OCI-LY1 (cell line): ENCODE measurements at regions not wholly inside any gene's neighbourhood (a gene's known extent, or its start where the extent isn't known, plus 50 kb on each side); places are given as distances from the start of the nearest gene placed in this dataset.

Experiments
- EZH2 ChIP-seq: fragments of 200-600 bp; sonication (generic), shearing (Covaris generic); IDR thresholded peaks from 2 replicates; pipeline ENCODE4 v1.8.0; 2017; ENCODE audit warnings: borderline replicate concordance, mixed run types, mild to moderate bottlenecking, antibody characterized with exemption, low read length, moderate library complexity, mixed read lengths
- TF ChIP-seq, protein P1 (sequence below): fragments of 200-600 bp; sonication (generic), shearing (Covaris generic); IDR thresholded peaks from 2 replicates; pipeline ENCODE4 v1.5.1; 2017; ENCODE audit warnings: mild to moderate bottlenecking, antibody characterized with exemption, low read length, moderate library complexity, mixed read lengths

DNA sequence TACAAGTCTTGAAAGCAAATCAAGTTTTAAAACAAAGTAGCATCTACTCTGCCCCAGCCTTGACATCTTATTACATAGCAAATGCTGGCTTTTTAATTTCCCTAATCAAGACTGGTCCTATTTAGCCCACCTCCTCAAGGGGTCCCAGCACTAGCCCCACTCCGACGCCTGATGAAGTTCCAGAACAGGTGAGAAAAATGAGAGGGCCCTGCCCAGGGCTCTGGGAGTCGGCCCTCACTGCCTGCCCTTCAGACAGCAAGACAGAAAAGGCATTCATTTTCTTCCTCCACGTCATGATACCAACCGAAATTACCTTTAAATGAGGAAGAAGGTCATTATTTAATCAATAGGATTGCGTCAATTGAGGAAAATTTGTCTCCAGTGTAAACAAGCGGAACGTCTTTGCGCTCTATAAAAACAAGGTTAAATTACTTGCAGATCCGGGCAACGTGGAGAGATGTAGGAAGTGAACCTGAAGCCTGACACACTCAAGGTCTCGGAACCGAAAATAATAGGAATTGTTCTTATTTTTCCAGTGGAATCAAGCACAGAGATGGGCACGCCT, 170.6 kb upstream of the PKDCC start:
- TF ChIP-seq, protein P1, sequence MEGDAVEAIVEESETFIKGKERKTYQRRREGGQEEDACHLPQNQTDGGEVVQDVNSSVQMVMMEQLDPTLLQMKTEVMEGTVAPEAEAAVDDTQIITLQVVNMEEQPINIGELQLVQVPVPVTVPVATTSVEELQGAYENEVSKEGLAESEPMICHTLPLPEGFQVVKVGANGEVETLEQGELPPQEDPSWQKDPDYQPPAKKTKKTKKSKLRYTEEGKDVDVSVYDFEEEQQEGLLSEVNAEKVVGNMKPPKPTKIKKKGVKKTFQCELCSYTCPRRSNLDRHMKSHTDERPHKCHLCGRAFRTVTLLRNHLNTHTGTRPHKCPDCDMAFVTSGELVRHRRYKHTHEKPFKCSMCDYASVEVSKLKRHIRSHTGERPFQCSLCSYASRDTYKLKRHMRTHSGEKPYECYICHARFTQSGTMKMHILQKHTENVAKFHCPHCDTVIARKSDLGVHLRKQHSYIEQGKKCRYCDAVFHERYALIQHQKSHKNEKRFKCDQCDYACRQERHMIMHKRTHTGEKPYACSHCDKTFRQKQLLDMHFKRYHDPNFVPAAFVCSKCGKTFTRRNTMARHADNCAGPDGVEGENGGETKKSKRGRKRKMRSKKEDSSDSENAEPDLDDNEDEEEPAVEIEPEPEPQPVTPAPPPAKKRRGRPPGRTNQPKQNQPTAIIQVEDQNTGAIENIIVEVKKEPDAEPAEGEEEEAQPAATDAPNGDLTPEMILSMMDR, result no peak
- TF ChIP-seq EZH2, result no peak
